ENCODE measurements at regions not wholly inside any gene's neighbourhood (a gene's known extent, or its start where the extent isn't known, plus 50 kb on each side); places are given as distances from the start of the nearest gene placed in this dataset.

DNA sequence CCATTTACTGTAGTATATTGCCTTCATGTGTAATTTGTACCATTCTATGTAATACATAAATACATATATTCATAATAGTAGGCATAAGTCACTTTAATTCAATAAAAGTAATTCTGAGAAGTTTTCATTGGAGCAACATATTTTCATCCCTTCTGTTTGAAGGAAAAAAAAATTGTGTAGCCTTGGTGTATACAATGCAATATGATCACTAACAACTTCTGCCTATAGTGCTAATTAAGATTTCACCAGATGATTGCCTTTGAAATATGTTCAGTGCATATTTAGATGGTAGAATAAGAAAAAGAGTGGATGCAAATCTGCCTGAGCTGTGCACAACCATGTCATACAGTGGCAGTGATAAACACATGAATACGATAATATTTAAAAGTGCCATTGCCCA lies 996.8 kb downstream of the EFNA5 start:
- Mint-ChIP-seq H3K4me3 (no peak overlapping the region), H3K27me3 (no peaks in the 10 kb centered on the region), H3K4me1 (no peaks in the 10 kb centered on the region), H3K9me3 (peaks cover 3% of the 10 kb centered on the region), H3K27ac (no peak overlapping the region), H3K36me3 (ENCODE audit: low read depth) (no peaks in the 10 kb centered on the region)
- ATAC-seq (ENCODE audit: low read depth): no peak
- CTCF ChIA-PET: no interaction called here
- POLR2A ChIA-PET: no interaction called here
- no peak for TF ChIP-seq CTCF (IDR thresholded peaks at IDR 0.05)
- no peak for DNase-seq
- intact Hi-C loops (cut with micrococcal nuclease): no loop called here

- H3K27ac Mint-ChIP-seq: no peak overlapping the region
- TF ChIP-seq CTCF (IDR thresholded peaks at IDR 0.05): no peak
- DNase-seq: no peak
- peaks cover 1% of the 10 kb centered on the region for H3K9me3 Mint-ChIP-seq
- H3K4me3 Mint-ChIP-seq: no peak overlapping the region
- H3K27me3 Mint-ChIP-seq: no peaks in the 10 kb centered on the region
- CTCF ChIA-PET: no interaction called here
- no peaks in the 10 kb centered on the region for H3K4me1 Mint-ChIP-seq
- POLR2A ChIA-PET: no interaction called here
- intact Hi-C loops (cut with micrococcal nuclease): no loop called here
- no peaks in the 10 kb centered on the region for H3K36me3 Mint-ChIP-seq (ENCODE audit: low read depth)
- ATAC-seq (ENCODE audit: low read depth): no peak
Measured at GRCh38 chr5:106661866-106662265, 1008.9 kb downstream of the EFNA5 start.

GRCh38 chr5:106660681-106661080 lies 1010.1 kb downstream of the EFNA5 start:
- no peaks in the 10 kb centered on the region for H3K4me1 Mint-ChIP-seq
- ChIA-PET CTCF (no interaction called here), POLR2A (no interaction called here)
- no peak for TF ChIP-seq CTCF (IDR thresholded peaks at IDR 0.05)
- H3K4me3 Mint-ChIP-seq: no peak overlapping the region
- no peaks in the 10 kb centered on the region for H3K27me3 Mint-ChIP-seq
- H3K9me3 Mint-ChIP-seq: peaks cover 2% of the 10 kb centered on the region
- H3K36me3 Mint-ChIP-seq (ENCODE audit: low read depth): no peaks in the 10 kb centered on the region
- no peak overlapping the region for H3K27ac Mint-ChIP-seq
- ATAC-seq (ENCODE audit: low read depth) (no peak), DNase-seq (no peak)
- intact Hi-C loops (cut with micrococcal nuclease): no loop called here

GRCh38 chr5:106658150-106658549 lies 1012.6 kb downstream of the EFNA5 start:
- Mint-ChIP-seq H3K4me1 (no peaks in the 10 kb centered on the region), H3K27me3 (no peaks in the 10 kb centered on the region), H3K27ac (no peak overlapping the region), H3K36me3 (ENCODE audit: low read depth) (no peaks in the 10 kb centered on the region), H3K4me3 (no peak overlapping the region), H3K9me3 (peaks cover 7% of the 10 kb centered on the region)
- no peak for TF ChIP-seq CTCF (IDR thresholded peaks at IDR 0.05)
- ATAC-seq (ENCODE audit: low read depth) (no peak), DNase-seq (no peak)
- CTCF ChIA-PET: no interaction called here
- POLR2A ChIA-PET: no interaction called here
- intact Hi-C loops (cut with micrococcal nuclease): no loop called here

DNA sequence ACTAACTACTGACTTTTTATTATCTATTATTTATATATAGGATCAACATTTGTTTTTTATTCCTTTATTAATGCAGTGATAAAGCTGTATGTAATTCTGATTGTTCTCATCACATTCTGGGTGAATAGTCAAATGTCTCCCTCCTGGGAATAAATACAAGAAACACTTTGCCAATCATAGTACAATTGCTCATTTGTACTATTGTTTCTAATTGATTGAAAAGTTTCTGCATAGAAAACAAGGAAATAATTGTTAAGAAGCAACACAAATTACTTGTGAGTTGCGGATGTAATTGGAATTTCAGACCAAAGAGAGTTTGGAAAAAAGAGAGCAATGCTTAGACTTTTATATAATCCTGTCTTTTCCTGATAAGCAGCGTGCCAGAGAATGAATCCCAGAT lies 1013.9 kb downstream of the EFNA5 start:
- Mint-ChIP-seq H3K4me3 (no peak overlapping the region), H3K9me3 (peaks cover 13% of the 10 kb centered on the region), H3K36me3 (ENCODE audit: low read depth) (no peaks in the 10 kb centered on the region), H3K4me1 (no peaks in the 10 kb centered on the region), H3K27me3 (no peaks in the 10 kb centered on the region), H3K27ac (no peak overlapping the region)
- ChIA-PET POLR2A (no interaction called here), CTCF (no interaction called here)
- DNase-seq (no peak), ATAC-seq (ENCODE audit: low read depth) (no peak)
- TF ChIP-seq CTCF (IDR thresholded peaks at IDR 0.05): no peak
- intact Hi-C loops (cut with micrococcal nuclease): no loop called here

Measured in activated B cell treated with CpG ODN at 0.5 μM for 24 hours (primary cell).